Muscle of arm (tissue), 1 donor: ENCODE measurements at regions not wholly inside any gene's neighbourhood (a gene's known extent, or its start where the extent isn't known, plus 50 kb on each side); places are given as distances from the start of the nearest gene placed in this dataset.

Experiments
- DNase-seq: peaks from one replicate; pipeline ENCODE4 v3.0.0-alpha.2; 2013

DNA sequence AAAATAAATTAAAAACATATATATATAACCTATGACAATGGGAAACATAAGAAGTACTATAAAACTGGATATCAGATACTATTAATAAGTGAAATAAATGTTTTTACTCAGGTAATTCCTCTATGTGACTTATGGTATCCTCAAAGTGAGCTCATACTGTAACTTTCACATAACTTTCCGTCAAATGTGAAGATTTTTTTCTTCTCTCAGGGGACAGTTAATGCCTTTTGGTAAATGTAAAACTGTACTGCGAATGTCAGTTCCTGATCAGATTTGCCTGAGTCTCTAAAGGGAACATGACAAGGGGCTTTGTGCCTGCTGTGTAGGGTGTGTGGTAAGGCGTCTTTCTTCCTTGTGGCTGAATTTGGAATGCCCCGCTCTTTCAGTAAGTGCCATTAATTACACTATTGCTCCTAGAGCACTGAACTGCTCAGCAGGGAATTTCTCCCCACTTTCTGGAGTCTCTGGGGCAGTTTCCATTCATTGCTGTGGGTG is 271.8 kb downstream of the PRL start:
- DNase-seq = no peak

DNA sequence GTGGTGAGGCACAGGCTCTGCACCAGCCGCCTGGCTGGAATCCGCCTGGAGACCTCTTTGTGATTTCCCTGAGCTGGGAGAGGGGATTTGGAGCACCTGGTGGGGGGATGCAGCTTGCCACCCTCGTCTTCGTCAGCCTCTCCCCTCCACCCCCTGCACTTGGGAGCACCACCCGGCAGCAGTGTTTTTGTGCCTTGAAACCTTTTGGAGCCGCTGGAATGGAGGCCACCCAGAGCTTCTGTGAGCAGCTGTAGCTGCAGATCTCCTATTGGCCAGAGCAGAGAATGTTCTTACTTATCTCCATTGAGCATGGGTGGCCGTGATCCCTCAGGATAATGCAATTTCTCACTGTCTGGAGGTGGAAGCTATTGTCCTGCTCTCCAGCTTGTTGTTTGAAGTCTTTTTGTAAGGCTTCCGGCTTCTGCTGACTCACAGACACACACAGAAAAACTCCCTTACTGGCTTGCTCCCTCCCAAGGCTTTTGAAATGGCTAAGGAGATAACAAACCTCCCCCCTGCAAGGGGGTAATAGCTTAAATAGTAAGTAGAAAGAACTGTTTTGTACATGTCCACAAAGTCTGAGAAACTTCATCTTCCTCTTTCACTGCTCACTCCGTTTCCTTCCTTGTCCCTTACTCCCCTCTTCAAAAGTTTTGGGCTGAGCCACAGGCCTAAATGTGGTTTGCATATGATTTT is 271.2 kb downstream of the PRL start:
- DNase-seq = peak; percentile 54

DNA sequence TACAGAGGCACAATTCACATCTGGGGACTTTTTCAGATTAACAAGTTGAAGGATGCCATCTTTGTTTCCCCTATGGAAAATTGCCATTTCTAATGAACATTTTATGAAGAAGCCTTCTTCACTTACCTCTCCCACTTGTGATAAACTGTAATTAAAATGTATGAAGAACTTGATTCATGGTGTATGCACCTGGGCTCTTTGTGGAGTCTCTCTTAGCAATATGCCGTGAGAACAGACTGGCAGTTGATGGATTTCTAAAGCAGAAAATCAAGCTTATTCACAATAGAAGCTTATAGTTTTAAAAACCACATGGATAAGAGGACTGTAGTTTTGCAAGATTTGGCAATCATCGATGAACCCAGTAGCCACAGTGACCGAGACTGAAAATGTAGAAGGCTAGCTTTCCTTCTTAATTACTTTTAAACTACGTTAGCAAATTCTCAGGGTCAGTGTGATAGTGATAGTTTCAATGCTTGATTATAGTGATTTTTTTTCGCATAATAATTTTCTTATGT is 270.6 kb downstream of the PRL start:
- DNase-seq = no peak

DNA sequence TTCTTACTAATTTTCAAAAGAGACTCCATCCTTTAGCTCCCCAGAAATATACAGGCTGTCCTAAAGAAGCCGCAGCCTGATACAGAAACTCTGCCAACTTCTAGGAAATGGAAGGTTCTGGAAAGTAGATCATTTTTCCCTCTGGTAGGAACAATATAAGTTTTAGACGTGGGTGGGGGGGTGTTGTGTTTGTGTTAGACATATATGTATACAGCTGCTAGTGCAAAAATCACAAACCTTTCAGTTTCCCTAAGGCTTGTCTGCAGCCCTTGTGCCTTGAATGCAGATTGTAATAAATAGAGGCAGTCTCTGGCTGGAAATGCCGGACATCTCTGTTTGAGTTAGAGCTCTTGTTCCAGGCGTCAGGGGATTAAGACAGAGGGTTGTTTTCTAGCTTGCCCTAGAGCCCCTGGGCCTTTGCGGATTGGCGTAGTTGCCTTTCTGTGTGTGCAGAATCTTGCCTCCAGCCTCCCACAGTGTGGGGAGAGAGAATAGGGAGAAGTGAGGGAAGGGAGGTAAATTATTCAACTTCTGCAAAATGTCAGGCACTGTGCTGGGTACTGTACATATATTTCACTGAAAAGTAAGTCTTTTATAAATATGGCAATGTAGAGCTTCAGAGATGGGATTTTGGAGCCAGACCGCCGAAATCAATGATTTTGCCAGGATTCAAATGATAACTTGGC is 269.7 kb downstream of the PRL start:
- no peak for DNase-seq

DNA sequence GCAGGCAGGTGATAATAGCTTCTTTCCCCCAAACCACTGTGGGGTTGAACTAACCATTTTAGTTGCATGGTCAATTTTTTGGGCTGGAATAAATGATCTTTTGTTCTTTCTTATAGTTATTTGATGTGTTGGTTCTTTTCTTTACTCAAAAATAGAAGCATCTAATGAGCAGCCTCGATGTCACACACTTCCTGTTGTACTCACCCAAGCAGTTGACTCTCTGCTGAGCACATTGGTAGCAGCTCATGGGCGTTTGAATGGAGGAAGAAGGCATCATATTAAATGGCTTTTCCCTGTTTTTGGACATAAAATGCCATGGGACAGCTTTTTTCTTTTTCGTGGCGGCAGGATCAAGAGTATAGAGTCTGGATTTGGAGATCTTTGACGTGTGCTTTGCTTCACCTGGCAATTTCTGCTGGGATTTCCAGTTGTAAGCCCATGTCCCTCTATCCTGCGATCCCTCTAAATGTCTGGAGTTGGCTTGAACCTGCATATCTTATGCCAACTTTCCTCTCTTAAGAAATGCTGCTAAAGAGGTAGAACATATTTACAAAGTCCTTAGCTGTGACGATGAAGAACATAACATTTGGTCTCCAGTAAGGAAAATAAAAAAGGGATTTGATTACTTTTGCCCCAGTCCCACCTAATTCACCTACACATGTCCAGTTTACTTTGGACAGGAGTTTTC is 268.3 kb downstream of the PRL start:
- peak; percentile 34 for DNase-seq

DNA sequence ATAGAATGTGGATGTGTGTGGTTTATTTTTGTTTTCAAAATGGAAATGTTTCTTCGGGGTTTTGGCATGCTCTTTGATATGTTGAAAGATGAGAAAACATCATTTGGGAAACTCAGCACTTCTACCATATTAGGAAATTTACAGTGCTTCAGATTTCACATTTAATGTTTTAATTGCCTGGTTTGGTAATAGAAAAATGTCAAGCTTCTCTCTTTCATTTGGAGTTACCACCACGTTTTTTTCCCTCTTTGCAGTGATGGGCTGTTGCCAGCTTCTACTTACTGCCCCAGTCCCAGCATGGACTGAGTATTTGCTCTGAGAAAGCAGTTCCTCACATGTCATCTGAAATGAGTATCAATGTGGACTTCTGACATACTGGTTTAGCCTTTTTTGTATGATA is 267.7 kb downstream of the PRL start:
- DNase-seq = no peak

DNA sequence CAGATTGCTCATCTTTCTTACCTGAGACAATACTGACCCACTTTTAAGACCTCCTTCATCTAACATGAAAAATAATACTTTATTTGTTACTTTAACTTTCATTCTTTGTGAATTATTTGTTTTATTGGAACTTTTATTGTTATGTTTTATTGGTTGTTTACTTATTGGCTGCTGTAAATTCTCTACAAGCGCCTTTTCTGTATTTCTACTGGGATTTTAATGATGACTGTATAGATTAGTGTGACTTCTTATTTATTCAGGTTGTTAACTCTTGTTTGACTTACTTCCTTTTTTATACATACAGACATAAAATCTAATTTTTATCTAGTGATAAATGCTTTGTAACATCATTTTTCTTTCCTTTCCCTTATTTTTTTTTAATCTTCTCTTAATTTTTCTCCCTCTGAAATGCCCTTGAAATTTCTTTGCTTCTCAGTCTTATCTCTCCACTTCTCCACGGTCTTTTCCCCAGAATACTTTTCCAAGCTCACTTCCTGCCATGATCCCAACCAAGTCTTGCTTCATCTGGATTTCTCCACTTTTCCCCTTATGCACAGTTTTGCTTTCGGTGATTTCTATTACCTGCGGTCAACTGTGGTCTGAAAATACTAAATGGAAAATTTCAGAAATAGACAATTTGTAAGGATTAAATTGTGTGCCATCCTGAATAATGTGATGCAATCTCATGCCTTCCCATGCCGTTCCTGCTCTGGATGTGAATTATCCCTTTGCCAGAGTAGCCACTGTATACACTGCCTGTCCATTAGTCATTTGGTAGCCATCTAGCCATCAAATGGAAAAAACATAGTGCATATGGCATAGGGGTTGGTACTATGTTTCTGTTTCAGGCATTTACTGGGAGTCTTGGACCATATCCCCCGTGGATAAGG is 265.9 kb downstream of the PRL start:
- no peak for DNase-seq

DNA sequence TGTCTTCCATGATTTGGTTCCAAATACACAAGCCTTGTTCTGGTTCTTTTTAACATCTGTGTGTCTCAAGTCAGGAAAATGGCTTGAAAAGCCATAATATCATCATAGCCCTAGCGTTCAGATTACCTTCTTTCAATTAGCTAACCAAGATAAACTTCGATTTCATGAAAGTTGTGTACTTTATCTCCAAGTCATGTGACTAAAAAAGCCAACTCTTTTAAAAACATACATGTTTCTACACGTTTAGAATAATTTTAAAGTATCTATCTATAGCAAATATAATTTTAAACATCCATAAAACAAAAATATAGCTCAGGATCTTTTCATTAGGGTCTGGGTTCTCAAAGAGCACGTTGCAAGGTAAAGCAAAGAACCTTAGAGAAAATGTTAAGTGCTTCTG is 261.1 kb downstream of the PRL start:
- DNase-seq = no peak

DNA sequence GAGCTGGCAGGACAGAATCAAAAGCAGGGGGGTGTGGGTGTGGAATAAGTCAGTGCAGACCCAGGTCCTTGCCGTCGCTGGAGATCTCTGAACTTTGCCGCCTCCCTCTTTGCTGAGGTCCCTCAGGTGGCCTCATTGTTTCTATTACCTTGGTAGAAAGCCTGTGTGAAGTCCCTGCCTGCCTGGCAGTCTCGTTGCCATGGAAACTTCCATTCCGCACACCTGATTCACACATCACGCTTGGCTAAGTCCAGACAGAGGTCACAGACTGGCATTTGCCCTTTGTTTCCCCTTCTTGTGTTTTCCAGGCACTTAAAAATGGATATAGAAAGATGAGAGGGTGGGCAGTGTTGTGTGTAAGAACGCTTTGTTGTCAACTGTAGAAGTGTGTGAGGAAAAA is 260.6 kb downstream of the PRL start:
- no peak for DNase-seq

DNA sequence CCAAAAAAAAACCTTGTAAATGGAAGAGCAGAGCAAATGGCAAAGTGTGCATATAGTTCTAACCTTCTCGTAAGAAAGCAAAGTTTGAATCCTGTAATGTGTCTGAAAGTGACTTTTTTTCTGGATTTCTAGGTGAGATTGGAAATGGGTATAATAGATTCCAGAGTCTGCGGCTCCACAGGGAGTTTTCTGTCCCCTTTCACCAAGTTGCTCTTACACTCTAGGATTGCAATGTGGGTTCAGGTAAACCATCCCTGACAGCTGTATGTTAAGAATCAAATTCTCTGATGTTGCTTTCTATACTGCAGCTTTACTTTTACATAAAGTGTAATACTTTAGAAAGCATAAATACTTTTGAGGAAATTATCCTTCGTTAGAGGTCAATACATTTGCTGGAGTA is 260.1 kb downstream of the PRL start:
- DNase-seq = no peak

DNA sequence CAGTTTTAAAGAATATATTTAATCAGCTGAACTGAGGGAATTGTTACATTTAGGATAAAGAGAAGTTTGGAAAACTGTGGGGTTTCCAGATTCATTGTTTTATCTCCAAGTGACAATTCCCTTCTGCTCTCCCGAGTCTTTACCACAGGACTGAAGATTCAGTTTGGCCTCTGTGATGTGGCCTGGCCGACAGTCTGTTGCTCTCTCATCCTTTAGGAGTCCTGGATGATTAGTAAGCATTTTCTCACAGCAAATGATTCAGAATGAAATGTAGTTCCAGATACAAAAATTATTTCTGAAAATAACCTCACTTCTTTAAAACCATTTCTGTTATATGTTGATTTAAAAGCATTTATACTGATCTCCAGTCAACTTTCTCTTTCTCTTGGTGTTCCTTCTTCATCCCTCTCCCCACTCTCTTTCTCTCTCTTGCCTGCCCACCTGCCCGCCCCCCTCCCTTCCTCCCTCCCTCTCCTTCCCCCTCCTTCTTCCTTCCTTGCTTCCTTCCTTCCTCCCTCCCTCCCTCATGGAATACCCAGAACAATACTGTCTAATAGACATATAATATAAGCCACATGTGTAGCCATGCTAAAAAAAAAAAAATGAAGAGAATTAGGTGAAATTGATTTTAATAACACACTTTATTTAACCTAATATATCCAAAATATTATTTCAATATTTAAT is 254.9 kb downstream of the PRL start:
- DNase-seq = peak; percentile 50

DNA sequence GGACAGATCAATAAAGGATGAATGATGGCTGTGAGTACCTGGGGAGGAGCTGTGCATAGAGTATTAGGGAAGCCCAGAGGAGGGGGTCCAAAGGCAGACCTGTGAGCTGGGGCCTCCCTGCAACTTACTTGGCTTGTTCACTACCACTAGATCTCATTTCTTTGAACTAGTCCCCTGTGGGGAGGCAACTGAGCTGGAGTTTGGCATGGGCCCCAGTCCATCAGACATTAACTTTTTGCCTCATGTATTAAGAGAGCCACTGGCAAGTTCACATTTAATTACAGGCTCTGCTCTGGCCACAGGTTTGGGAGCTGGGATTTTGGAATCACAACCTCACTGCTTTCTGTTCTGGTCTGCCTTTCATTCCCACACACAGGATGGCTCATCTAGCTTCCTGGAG is 254.1 kb downstream of the PRL start:
- peak; percentile 48 for DNase-seq

DNA sequence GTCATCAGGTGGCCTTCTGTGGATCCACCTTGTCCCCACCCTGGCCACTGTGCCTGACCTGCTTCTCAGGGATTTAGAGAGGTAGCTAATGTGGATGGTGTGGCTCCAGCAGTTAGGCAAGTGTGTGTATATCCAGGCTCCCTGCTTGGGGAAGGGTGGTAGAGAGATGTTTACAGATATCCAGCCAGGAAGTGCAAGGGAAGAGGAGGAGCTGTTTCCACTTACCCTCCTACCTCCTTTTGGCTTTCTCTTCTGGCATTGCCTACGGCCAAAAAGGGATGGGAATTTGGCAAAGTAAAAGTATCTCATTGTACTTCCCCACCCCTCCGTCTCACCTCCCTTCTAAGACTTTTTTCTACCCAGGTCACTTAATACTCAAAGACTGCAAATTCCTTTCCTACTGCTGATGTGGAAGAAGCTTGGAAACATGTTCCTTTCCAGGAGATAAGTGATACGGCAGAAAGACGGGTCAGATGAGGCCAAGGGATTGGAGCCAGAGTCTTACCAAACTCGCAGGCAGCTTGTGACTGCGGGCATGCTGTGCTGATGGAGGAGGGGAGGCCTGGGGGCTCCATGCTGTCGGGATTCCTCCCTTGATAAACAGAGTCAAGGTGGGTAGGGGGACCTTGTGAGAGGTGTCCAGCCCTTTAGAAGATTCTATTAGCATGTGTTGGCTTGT is 253.4 kb downstream of the PRL start:
- DNase-seq = peak; percentile 38

DNA sequence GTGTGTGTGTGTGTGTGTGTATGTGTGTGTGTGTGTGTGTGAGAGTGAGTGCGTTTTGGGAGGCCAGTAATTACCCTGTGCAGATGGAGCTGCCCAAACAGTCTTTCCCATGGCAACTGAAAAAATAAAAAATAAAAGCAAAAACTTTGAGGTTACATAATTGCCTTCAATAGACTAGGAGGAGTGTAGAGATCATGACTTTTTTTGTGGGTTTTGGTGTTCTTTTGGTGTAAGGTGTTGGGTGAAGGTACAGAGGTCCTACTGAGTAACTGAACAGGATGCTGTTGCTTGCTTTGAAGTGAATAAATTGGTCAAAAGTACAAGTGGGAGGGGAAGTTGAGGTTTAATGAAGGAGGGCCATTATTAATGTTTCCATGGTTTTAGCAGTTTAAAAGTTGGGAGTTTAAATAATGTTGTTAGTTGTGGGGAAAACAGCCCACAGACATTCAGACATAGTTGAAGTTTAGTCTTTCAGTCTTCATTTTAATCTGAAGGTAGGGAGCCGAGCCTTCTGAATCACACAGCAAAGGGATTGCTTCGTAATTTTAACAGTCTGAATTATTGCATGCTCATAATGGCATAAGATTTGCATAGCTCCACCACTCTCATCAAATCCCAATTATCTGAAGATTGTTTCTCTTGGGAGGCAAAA is 251.4 kb downstream of the PRL start:
- DNase-seq = no peak

DNA sequence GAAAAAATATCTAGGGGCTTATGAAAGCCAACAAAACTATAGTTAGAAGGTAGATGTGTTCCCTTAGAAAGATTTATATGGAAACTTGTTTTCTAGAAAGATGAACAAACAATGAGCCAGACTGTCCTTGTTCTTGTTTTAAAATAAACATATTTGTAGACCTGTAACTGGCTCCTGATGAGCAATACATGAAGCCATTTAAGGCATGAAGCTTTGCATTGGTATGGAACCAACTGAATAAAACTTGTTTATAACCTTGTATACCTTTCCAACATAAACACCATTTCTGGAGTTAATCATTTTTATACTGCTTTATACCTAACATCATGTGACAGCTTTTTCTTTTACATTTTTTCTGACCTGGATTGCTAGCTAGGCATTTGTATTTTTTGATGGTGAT is 247.8 kb downstream of the PRL start:
- no peak for DNase-seq

DNA sequence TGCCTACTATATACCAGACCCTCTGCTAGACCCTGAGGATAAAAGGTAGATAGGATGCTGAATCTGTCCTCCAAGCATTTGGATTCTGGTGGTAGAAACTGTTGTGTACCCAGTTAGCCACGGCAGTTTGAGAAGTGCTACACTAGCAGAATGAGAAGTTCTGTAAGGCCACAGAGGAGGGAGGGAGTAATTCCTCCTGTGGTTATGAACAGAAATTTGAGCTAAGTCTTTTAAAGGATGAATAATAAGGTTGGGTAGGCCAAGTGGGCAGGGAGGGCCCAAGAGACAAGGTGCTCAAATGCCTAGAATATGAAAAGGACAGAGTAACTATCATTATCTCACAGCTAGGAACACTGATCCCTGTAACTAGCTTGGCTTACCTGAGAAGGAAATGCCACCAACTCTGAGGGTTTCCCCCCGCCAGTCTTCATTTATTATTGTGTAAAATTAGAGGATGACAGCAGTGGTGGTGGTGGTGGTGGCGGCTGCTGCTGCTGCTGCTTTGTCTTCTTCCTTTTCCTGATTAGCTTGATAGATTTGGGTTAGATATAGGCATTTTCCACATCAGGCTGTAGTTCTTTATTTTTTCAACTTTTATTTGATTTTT is 243.3 kb downstream of the PRL start:
- DNase-seq = no peak

DNA sequence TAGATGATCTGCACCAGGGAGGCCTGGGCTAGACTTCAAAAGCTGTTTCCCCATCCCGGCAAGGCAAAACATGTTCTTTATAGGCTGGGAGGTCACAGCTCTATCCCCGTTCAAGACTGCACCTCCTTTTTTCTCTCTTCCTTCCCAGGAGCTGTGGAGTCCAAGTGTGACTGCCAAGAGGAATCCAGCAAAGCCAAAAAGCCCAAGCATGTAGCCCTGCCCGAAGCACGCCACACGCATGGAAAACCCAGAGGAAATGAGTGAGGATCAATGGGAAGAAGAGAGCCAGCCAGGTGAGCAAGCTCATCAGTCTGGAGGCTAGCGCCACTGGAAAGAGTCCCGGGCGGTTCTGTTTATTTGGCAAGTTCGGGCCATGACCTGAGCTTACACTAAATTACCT is 240.4 kb downstream of the PRL start:
- DNase-seq = no peak

DNA sequence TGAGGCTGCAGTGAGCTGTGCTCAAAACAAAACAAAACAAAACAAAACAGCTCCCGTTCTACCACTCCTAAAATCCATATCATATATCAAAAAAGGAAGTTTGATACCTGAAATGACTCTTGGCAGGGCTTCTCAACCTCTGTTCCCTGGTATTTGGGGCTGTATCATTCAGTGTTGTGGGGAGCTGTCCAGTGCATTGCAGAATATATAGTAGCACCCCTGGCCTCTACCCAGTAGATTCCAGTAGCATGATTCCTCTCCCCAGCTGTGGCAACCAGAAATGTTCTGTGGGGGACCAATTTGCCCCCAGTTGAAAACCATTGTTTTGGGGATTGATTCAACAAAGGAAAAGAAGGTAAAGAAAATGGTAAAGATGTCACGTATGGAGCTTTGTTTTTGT is 238.9 kb downstream of the PRL start:
- DNase-seq = no peak

DNA sequence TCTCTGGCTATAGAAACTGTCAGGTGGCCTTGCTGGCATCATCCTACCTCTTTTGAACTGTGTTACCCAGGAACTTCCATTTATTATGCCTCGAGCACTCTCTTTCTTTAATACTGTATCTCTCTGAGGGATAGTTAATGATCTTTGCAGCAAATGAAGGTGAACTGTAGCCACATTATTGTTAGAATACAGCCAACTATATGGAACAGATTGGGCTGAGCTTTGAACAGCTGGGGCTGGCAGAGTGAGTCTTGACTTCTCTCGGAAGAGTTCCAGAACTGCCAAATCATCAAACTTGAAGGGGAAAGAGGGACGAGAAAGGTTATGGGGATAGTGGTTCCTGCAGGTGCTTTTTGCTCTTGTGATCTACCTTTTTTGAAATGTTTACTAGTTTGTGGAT is 237.7 kb downstream of the PRL start:
- no peak for DNase-seq

DNA sequence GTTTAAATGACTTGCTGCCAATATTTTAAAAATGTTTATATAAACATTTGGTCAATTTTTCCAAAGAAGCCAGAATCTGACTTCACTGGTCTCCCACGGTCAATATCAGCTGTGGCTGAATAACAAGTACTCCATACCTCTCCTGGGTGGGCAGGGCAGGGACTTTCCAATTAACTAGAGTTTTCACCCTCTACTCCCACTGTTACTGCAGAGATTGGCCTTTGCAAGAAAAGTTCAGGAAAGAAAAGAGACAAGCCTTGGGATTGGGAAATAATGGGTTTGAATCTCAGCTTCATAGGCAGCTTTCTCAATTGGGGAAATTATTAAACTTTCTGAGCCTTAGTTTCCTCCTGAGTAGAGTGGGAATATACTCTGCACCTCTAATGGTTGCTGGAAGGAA is 236.9 kb downstream of the PRL start:
- no peak for DNase-seq
